GM12891 (cell line): ENCODE measurements at regions not wholly inside any gene's neighbourhood (a gene's known extent, or its start where the extent isn't known, plus 50 kb on each side); places are given as distances from the start of the nearest gene placed in this dataset.
A peak's percentile ranks its signal among the peaks of the same experiment; 100 is the strongest.

Experiments used
- DNase-seq: peaks from one replicate; pipeline ENCODE4 v3.0.0; 2011; ENCODE audit warnings: low spot score; ENCODE audit not compliant: insufficient read length
- FAIRE-seq: peaks from 2 replicates; lab custom pipeline; 2011; peaks lifted over from hg19 to GRCh38; lab: Jason Lieb, UNC
- PAX5 ChIP-seq: IDR thresholded peaks from 2 replicates; pipeline ENCODE4 v1.6.1; 2011; ENCODE audit warnings: low read length, moderate library complexity, mild to moderate bottlenecking; ENCODE audit not compliant: insufficient read depth, severe bottlenecking
- POLR2A ChIP-seq: IDR thresholded peaks from 2 replicates; pipeline ENCODE4 v1.6.1; 2011; ENCODE audit warnings: low read depth, low read length, control low read depth
- POLR2AphosphoS5 ChIP-seq: IDR thresholded peaks from 2 replicates; pipeline ENCODE4 v1.6.1; 2011; ENCODE audit warnings: low read depth, low read length, control low read depth
- POU2F2 ChIP-seq: IDR thresholded peaks from 2 replicates; pipeline ENCODE4 v1.6.1; 2011; ENCODE audit warnings: low read depth, mild to moderate bottlenecking, control low read depth, low read length, moderate library complexity
- SPI1 ChIP-seq: IDR thresholded peaks from 2 replicates; pipeline ENCODE4 v1.6.1; 2011; ENCODE audit warnings: low read depth, low read length, control low read depth
- TAF1 ChIP-seq: IDR thresholded peaks from 2 replicates; pipeline ENCODE4 v1.6.1; 2011; ENCODE audit warnings: low read depth, low read length, control low read depth

GRCh38 chr6:159118924-159119323 is 50.3 kb upstream of the FNDC1 start:
- FAIRE-seq: no peak
- DNase-seq: no peak
- TF ChIP-seq TAF1: no peak
- TF ChIP-seq POLR2A: no peak
- TF ChIP-seq POU2F2: no peak
- no peak for TF ChIP-seq PAX5
- TF ChIP-seq POLR2AphosphoS5: no peak
- TF ChIP-seq SPI1: no peak

GRCh38 chr6:159117563-159117962 is 51.6 kb upstream of the FNDC1 start:
- no peak for TF ChIP-seq POLR2AphosphoS5
- TF ChIP-seq SPI1: no peak
- TF ChIP-seq PAX5: no peak
- no peak for TF ChIP-seq POLR2A
- no peak for TF ChIP-seq POU2F2
- FAIRE-seq: peak; percentile 89
- no peak for DNase-seq

- no peak for TF ChIP-seq TAF1
- TF ChIP-seq POLR2AphosphoS5: no peak
- no peak for TF ChIP-seq POU2F2
- no peak for TF ChIP-seq SPI1
- no peak for TF ChIP-seq POLR2A
- no peak for TF ChIP-seq PAX5
- DNase-seq (no peak), FAIRE-seq (peak; percentile 33)
Measured at GRCh38 chr6:159117046-159117445, 52.2 kb upstream of the FNDC1 start.

- DNase-seq (no peak), FAIRE-seq (peak; percentile 93)
- TF ChIP-seq TAF1 (no peak), SPI1 (peak; percentile 82)
Measured at GRCh38 chr6:159116343-159116742, 52.9 kb upstream of the FNDC1 start.

GRCh38 chr6:159114569-159114968 is 54.6 kb upstream of the FNDC1 start:
- FAIRE-seq (no peak), DNase-seq (no peak)
- TF ChIP-seq TAF1 (no peak), SPI1 (no peak), POLR2A (no peak), POU2F2 (no peak), PAX5 (no peak), POLR2AphosphoS5 (no peak)

GRCh38 chr6:159113223-159113622 is 56.0 kb upstream of the FNDC1 start:
- DNase-seq (no peak), FAIRE-seq (no peak)
- no peak for TF ChIP-seq POLR2A
- TF ChIP-seq PAX5: no peak
- TF ChIP-seq TAF1: no peak
- no peak for TF ChIP-seq POU2F2
- no peak for TF ChIP-seq POLR2AphosphoS5
- no peak for TF ChIP-seq SPI1

- DNase-seq (no peak), FAIRE-seq (no peak)
- TF ChIP-seq POLR2A: no peak
- TF ChIP-seq POU2F2: no peak
- TF ChIP-seq TAF1: no peak
- TF ChIP-seq PAX5: no peak
- TF ChIP-seq SPI1: no peak
- TF ChIP-seq POLR2AphosphoS5: no peak
Measured at GRCh38 chr6:159112714-159113113, 56.5 kb upstream of the FNDC1 start.

GRCh38 chr6:159110748-159111147 is 58.5 kb upstream of the FNDC1 start:
- FAIRE-seq: no peak
- no peak for DNase-seq
- TF ChIP-seq PAX5 (no peak), TAF1 (no peak), POLR2AphosphoS5 (no peak), SPI1 (no peak), POU2F2 (no peak), POLR2A (no peak)

- no peak for DNase-seq
- TF ChIP-seq TAF1 (no peak), SPI1 (no peak), POLR2AphosphoS5 (no peak), POU2F2 (no peak), POLR2A (no peak), PAX5 (no peak)
- FAIRE-seq: peak; percentile 81
Measured at GRCh38 chr6:159110013-159110412, 59.2 kb upstream of the FNDC1 start.

GRCh38 chr6:159109391-159109790 is 59.8 kb upstream of the FNDC1 start:
- no peak for FAIRE-seq
- TF ChIP-seq SPI1 (no peak), POLR2A (no peak), TAF1 (no peak), POU2F2 (no peak), PAX5 (no peak), POLR2AphosphoS5 (no peak)
- DNase-seq: no peak
